ENCODE measurements at regions not wholly inside any gene's neighbourhood (a gene's known extent, or its start where the extent isn't known, plus 50 kb on each side); places are given as distances from the start of the nearest gene placed in this dataset.

GRCh38 chr16:50967827-50968612, 183.1 kb downstream of the SALL1 start:
- TF ChIP-seq JUN (IDR thresholded peaks at IDR 0.05; ENCODE audit: borderline replicate concordance, insufficient read depth, insufficient read length, low read depth): no peak
- no peak for TF ChIP-seq POLR2AphosphoS5 (IDR thresholded peaks at IDR 0.05; ENCODE audit: insufficient read depth, low read depth, low read length)

Data from endothelial cell of umbilical vein (primary cell).